ENCODE measurements at regions not wholly inside any gene's neighbourhood (a gene's known extent, or its start where the extent isn't known, plus 50 kb on each side); places are given as distances from the start of the nearest gene placed in this dataset.

DNA sequence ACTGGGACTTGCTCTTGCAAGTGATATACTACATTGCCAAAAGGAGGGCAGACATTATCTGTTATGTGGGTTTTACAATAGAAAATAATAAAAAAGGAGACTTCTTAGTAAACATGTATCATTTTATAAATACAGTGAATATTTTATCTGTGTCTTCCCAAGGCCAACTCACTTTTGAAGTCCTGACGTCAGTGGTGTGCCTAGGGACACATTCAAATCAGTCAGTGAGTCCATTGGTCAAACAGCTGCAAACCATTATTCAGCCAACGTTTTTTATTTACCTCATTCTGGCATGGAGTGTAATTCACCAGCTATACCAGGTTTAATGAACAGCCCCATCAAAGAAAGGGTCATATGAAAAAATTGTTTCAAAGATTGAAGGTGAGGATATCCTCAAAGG, 263.7 kb downstream of the IPMK start:
- no peak for DNase-seq

DNA sequence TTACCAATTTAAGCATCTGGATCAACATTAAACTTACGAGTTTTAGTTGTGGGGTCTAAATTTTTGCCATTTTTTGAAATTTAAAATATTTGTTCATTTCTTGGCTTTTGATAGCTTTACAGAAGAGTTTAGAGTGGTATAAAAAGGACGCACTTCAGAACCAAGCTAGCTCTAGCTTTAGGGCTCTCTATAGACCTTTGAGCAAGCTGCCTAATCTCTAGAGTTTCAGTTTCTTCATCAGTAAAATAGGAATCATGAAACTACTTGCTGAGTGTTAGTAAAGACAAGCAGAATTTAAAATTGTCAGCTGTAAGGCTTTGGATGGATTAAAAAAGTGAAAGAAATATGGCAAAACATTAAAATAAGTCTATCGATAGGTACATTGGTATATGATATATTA, 266.5 kb downstream of the IPMK start:
- DNase-seq: no peak

- no peak for DNase-seq
Observed at GRCh38 chr10:57996536-57996935, 271.2 kb downstream of the IPMK start.

DNA sequence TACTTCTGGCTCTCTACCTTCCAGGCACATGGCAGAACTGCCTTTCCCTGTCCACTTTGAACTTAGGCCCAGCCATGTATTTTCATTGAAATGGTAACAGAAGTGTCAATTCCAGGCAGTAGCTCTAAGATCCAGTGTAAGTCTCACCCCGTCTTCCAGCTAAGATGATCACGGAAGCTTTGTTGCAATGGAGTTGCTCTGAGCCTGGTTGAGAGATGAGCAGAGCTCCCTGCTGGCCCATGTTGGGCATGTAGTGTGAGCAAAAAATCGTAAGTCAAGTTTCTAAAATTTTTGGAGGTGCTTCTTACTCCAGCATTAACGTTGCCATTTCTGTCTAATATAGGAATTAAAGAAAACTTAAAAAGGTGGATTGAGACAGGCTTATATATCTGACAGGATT, 274.4 kb downstream of the IPMK start:
- no peak for DNase-seq

GRCh38 chr10:57992321-57993077, 275.2 kb downstream of the IPMK start:
- DNase-seq: peak; percentile 62

DNA sequence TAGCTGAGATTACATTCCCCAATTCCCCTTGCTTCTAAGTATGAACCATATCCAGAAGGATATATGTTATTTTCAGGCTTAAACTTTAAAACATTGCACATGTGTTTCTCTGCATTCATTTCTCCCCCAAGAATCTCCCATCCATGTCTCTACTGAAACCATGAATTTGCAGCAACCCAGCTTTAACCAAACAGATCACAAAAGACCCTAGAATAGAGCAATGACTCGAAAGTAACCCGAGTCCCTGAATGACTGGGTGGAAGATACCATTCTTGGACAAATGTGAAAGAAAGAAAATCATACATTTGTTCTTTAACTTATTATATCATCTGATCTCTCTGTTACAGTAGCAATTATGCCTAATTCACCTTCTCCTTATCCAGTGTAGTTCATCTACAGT, 278.7 kb downstream of the IPMK start:
- no peak for DNase-seq

- no peak for DNase-seq
Observed at GRCh38 chr10:57987055-57987721, 280.5 kb downstream of the IPMK start.

GRCh38 chr10:57986422-57986821, 281.3 kb downstream of the IPMK start:
- DNase-seq: no peak

- no peak for DNase-seq
Observed at GRCh38 chr10:57983281-57983791, 284.4 kb downstream of the IPMK start.

DNA sequence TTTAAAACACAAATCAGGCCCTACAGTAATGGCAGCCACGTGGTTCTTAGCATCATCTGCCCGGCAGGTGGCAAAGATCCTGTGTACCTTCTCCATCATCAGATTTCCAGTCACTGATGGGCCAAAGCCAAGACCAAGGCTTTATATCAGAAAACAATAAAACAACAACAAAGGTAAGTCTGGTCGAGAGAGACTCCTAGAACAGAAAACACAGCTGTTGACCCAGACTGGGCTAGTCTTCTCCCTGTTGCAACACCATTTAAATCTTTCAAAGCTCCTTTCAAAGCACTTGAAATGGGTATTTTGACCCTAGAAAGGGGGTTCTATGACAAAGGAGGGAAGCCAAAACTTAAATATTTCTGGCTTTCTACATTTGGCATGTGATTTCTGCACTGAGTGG, 285.6 kb downstream of the IPMK start:
- DNase-seq: no peak

DNA sequence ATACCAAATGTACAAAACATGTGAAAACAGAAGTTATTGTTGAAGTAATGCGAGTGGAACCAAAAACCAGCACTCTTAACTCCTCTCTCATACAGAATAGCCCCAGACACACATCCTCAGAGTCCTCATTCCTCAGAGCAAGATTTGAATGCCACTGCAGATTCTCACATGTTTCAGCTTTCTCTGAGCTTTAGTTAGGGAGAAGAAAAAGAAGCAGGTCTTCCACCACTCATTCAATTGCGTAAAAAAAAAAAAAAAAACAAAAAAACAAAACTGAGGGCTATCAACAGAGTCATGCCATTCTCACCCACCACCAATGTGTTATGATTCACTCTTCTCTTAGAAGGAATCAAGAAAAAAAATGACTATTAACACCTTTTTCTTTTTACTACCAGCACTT, 287.7 kb downstream of the IPMK start:
- DNase-seq: no peak

GRCh38 chr10:57979491-57979890, 288.2 kb downstream of the IPMK start:
- no peak for DNase-seq

DNA sequence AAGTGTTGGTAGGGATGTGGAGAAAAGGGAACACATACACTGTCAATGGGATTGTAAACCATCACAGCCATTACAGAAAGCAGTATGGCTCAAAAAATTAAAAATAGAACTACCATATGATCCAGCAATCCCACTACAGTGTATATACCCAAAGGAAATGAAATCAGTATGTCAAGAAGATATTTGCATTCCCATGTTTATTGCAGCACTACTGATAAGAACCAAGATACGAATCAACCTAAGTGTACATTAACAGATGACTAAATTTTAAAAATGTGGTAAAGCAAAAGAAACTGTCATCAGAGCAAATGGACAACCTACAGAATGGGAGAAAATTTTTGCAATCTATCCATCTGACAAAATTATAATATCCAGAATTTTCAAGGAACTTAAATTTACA, 290.4 kb downstream of the IPMK start:
- DNase-seq: no peak

GRCh38 chr10:57973451-57973850, 294.2 kb downstream of the IPMK start:
- DNase-seq: no peak

GRCh38 chr10:57972783-57973182, 294.9 kb downstream of the IPMK start:
- no peak for DNase-seq

- no peak for DNase-seq
Observed at GRCh38 chr10:57968328-57969016, 299.2 kb downstream of the IPMK start.

DNA sequence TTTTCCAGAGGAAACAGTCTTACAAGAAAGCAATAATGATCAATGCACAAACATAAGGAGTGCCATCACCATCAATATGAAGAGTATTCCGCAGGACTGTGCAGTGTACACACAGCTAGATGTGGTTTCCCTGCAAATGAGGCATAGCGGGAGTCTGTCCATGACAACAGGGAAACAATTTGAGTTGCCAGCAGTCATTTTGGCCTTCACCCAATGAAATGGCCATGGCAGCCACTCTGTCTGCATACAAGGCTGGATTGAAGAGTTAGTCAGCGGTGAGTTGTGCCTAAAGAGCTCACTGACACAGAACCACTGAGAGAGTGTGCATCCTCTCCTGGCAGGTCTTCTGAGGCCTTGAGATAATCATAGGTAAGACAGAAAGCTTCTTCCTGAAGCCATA, 303.3 kb downstream of the IPMK start:
- DNase-seq: no peak

DNA sequence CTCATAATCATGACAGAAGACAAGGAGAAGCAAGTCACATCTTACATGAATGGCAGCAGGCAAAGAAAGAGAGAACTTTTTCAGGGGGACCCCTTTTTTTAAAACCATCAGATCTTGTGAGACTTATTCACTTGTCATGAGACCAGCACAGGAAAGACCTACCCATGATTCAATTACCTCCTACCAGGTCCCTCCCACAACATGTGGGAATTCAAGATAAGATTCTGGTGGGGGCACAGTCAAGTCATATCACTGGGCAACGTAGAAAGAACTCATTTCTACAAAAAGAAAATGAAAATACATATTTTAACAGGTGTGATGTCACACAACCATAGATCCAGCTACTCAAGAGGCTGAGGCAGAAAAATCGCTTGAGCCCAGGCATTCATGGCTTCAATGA, 304.1 kb downstream of the IPMK start:
- DNase-seq: no peak

DNA sequence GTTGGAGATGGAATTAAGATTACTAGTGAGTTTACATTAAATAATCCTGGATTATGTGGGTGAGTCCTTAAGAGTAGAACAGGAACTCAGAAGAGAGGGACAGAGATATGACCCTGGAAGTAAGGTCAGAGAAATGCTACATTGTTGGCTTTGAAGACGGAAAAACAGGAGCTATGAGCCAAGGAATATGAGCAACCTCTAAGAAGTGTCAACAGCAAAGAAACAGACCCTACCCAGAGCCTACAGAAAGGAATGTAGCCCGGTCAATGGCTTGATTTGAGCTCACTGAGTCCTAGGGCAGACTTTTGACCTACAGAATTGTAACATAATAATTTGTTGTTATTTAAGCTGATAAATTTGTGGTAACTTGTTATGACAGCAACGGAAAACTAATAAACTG, 304.9 kb downstream of the IPMK start:
- no peak for DNase-seq

DNA sequence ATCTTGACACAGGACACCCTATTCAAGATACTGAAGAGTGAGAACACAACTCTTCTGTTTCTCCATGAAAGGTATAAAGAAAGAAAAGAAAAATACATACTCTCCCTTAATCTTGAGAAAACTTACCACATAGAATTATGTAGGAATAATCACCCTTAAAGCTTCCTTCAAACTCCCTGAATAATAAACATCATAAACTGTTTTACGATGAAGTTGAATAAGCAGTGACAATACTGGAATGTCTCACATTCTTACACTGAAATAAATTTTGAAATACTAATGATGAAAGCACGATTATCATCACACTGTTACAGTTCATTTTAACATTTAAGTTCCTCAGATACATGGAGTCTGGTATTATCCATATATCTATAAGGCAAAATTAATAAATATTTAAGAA, 306.2 kb downstream of the IPMK start:
- DNase-seq: no peak

GRCh38 chr10:57960406-57960805, 307.3 kb downstream of the IPMK start:
- DNase-seq: no peak

DNA sequence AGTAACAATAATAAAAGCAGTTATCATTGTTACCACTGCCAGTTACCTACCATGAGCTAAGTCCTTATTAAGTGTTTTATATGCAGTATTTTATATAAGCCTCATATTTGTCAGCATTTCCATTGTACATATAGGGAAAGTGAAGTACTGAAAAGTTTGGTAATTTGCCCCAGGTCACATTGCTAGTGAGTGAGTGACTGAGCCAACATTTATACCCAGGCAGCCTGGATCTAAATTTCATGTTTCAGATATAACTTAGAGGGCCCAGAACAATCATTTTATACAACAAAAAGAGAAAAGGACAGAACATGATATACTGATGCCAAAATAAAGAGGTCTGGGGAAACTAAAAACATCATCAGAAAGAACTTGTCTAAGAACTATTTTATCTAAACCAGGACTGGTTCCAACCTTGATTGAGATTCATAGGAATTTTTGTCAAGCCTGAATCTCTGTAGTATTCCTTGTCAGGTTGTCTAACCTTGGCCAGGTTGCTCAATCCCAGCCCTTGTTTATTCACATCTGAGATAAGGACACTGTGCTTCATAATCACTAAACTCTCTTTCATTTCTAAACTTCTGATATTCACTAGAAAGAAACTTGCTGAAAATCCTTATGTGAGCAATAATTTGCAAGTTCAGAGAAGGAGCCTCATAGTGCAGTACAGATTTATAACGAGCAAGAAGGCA, 308.2 kb downstream of the IPMK start:
- no peak for DNase-seq

DNA sequence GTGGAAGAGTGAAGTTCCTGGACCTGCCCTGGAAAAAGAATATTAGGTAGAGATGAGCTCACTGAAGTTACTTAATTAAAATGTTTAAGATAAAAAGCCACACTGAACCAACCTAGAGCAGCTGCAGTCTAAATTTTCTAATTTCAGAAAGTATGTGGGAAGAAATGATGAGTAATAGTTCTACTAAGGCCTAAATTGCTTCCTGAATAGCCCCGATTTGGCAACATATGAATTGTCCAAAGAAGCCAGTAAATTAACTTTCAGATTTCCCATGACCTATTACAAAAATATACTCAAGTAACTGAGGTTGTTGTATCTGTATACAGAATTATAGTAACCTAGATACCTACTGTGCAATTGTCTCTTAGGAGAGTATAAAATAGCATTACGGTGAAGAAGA, 312.6 kb downstream of the IPMK start:
- no peak for DNase-seq
